Heart left ventricle (tissue), 16 donors: ENCODE measurements at regions not wholly inside any gene's neighbourhood (a gene's known extent, or its start where the extent isn't known, plus 50 kb on each side); places are given as distances from the start of the nearest gene placed in this dataset.

Source experiments
- ATAC-seq, 4 donors: fragments of 200-7000 bp; cut with Tn5 transposase; one replicate each; pipeline ENCODE4 v1.9.1; 2020 to 2022; ENCODE audit warnings: moderate library complexity in 4 of 4, mild to moderate bottlenecking in 3 of 4, moderate number of reproducible peaks in 1 of 4
- DNase-seq, 5 donors: peaks; one replicate each; pipeline ENCODE4 v3.0.0-alpha.2; 2020
- H3K27ac ChIP-seq, 12 donors: fragments of 200-600 bp; sonication (generic) in 4 of 12; one replicate each; pipeline versions ENCODE4 v1.5.0 to v1.8.0; 2016 to 2022; ENCODE audit warnings: mild to moderate bottlenecking in 2 of 12
- H3K27me3 ChIP-seq, 9 donors: fragments of 200-600 bp; sonication (generic) in 2 of 9; one replicate each; pipeline versions ENCODE4 v1.5.1 to v1.8.0; 2016 to 2022; ENCODE audit warnings: mild to moderate bottlenecking in 3 of 9
- H3K36me3 ChIP-seq, 9 donors: fragments of 200-600 bp; sonication (generic) in 2 of 9; one replicate each; pipeline versions ENCODE4 v1.5.0 to v1.8.0; 2018 to 2022; ENCODE audit warnings: mild to moderate bottlenecking in 2 of 9
- H3K4me1 ChIP-seq, 12 donors: fragments of 200-600 bp; sonication (generic) in 4 of 12; one replicate each; pipeline versions ENCODE4 v1.5.0 to v1.8.0; 2016 to 2022; ENCODE audit warnings: mild to moderate bottlenecking in 3 of 12
- H3K4me3 ChIP-seq, 12 donors: fragments of 200-600 bp; sonication (generic) in 4 of 12; one replicate each; pipeline versions ENCODE4 v1.5.0 to v1.8.0; 2017 to 2022; ENCODE audit warnings: mild to moderate bottlenecking in 9 of 12, moderate library complexity in 4 of 12
- H3K9me3 ChIP-seq, 12 donors: fragments of 200-600 bp; sonication (generic) in 4 of 12; one replicate each; pipeline versions ENCODE4 v1.5.0 to v1.8.0; 2016 to 2022; ENCODE audit warnings: mild to moderate bottlenecking in 1 of 12
- POLR2A ChIP-seq, 2 donors: fragments of 450-650 bp; IDR thresholded peaks; one replicate each; pipeline ENCODE4 v1.6.1; 2017; ENCODE audit warnings: antibody characterized with exemption in 2 of 2, mild to moderate bottlenecking in 2 of 2, moderate library complexity in 2 of 2
- WGBS, 4 donors: extraction: QIAGEN DNeasy Blood & Tissue Kit in 2 of 4; methylation state at CpG; one replicate each; pipeline versions ENCODE4 v1.1.5 to v1.1.7; 2013 to 2018; 5-methylcytosine and 5-hydroxymethylcytosine counted together
- intact Hi-C, 10 donors: fragments of 100-400 bp; cut with DNase I; formaldehyde crosslinking; loops; one replicate each; pipeline versions ENCODE4 v1.11.1 to v1.14.2; 2022
- TF ChIP-seq, protein P1 (sequence below), 12 donors: fragments of 200-600 bp; sonication (generic) in 4 of 12; IDR thresholded peaks; one replicate each; pipeline versions ENCODE4 v1.5.0 to v1.8.0; 2018 to 2022; ENCODE audit warnings: antibody characterized with exemption in 12 of 12, mild to moderate bottlenecking in 5 of 12
- donor health status: ischemic (EF 13 %, LVEDD 7.1; RV severe dilation, severe dysfunction).
- donor health status: healthy with polysubstance abuse.
- donor health status: DM: no; HTN: yes; CAD: no.
- donor health status: DM: no; HTN: no; CAD: no.
- donor health status: ischemic (EF 25% LVEDD 6.9; RV normal size, moderate dysfunction).
- donor health status: ischemic (EF 25% LVEDD 5.7; RV mildly dilated, moderate dysfunction).
- donor health status: healthy.
- donor health status: DM: yes; HTN: yes; CAD: no.
- donor health status: ischemic (EF 35%, LVEDD 5.7; RV mildly dilated, moderate dysfunction).
- donor health status: nonischemic (EF 11% LVEDD 7.7; RV severe dilation, severe dysfunction).
- donor health status: DM: yes; HTN: yes; CAD: no.
- donor health status: PGD.
- donor health status: ischemic (EF 29% LVEDD 5.4; RV normal size, mild dysfunction).
- donor health status: nonischemic (EF 23%, LVEDD 6.1; RV moderate dilation, normal function).

DNA sequence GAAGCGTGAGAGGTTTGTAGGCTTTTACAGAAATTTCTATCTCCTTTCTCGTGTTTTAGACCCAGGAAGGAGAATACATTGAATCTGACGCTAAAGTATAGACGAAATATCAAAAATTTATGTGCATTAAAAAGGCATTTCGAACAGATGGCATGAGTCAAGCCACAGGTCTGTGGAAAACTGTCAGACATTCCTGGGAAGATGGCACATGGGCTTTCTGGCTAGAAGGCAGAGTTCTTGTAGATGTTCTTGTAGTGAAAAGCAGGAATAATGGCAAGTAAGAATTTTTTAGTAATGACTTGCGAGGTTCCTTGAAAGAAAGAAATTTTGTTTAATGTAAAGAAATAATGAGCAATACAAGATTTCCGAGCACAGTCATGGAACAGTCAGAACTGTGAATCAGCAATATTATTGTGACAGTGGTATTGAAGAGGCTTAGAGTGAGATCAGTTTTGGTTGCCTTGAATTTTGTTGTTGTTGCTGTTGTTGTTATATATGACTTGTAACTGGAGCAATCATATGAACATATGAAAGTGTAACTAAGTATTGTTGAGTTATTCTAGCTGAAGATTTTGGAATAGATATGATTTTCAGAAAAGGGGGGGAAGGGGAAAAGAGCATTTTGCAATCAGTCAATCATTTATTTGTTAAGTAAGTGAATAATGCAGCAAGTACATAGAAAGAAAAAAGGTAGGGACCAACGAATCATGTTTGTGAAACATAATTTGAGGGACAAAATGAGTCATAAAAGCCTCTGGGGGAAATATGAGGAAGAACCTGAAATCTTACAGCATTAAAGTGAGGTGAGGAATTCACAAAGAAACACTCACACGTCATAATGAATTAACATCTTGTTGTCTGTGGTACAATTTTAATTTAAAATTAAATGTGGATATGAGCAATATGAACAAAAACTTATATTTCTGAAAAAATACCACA, 339.0 kb upstream of the CTNND2 start:
- ATAC-seq (no peak), DNase-seq (no peak)
- no peak overlapping the region for H3K4me3 ChIP-seq
- no peaks in the 10 kb centered on the region for H3K36me3 ChIP-seq
- H3K27ac ChIP-seq, result no peak overlapping the region
- no peaks in the 10 kb centered on the region for H3K4me1 ChIP-seq
- WGBS, 4 donors, result 67 to 75% (median 72%) methylated on average over 9 of the region's 9 CpGs
- H3K9me3 ChIP-seq, result peaks cover 0 to 5% (median 0%) of the 10 kb centered on the region in 12 donors
- TF ChIP-seq POLR2A (IDR thresholded peaks at IDR 0.05), result no peak
- TF ChIP-seq, protein P1, sequence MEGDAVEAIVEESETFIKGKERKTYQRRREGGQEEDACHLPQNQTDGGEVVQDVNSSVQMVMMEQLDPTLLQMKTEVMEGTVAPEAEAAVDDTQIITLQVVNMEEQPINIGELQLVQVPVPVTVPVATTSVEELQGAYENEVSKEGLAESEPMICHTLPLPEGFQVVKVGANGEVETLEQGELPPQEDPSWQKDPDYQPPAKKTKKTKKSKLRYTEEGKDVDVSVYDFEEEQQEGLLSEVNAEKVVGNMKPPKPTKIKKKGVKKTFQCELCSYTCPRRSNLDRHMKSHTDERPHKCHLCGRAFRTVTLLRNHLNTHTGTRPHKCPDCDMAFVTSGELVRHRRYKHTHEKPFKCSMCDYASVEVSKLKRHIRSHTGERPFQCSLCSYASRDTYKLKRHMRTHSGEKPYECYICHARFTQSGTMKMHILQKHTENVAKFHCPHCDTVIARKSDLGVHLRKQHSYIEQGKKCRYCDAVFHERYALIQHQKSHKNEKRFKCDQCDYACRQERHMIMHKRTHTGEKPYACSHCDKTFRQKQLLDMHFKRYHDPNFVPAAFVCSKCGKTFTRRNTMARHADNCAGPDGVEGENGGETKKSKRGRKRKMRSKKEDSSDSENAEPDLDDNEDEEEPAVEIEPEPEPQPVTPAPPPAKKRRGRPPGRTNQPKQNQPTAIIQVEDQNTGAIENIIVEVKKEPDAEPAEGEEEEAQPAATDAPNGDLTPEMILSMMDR (IDR thresholded peaks at IDR 0.05), result no peak
- H3K27me3 ChIP-seq, result no peaks in the 10 kb centered on the region
- intact Hi-C loops, result no loop called here

DNA sequence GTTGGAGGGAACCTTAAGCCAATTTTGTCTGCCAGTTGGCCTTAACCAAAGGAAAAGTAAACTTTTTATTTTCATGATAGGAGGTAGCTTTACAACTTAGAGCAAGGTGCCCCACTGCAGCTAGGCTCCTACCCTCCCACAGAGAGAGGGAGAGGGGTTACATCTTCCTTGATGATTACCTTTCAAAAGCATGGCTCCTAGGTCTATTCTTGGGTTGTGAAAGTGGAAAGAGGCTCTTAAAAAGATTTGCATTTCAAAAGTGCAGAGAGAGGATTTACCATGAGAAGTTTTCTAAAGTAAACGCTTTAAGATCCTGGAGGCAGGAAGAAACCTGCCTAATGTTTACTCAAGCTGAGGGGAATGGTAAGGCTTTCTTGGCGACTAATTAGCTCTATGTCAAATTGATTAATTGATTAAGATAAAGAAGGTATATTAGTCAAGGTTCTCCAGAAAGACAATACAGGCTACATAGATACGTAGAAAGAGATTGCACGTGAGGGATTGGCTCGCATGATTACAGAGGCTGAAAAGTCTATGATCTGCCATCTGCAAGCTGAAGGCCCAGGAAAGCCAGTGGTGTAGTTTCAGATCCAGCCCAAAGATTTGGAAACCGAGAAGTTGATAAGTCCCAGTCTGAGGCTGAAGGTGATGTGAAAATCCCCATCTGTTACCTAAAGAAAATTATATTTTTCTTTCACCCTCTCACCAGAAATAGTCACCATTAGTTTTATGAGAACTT, 333.8 kb upstream of the CTNND2 start:
- H3K36me3 ChIP-seq, result no peaks in the 10 kb centered on the region
- WGBS, 4 donors, result 17 to 32% (median 18%) methylated on average over 6 of the region's 6 CpGs
- intact Hi-C loops, result no loop called here
- no peaks in the 10 kb centered on the region for H3K27me3 ChIP-seq
- H3K27ac ChIP-seq, result no peak overlapping the region
- H3K4me3 ChIP-seq, result no peak overlapping the region
- no peak for ATAC-seq
- no peak for DNase-seq
- H3K9me3 ChIP-seq, result peaks cover 0 to 15% (median 1%) of the 10 kb centered on the region in 12 donors
- TF ChIP-seq, protein P1 (IDR thresholded peaks at IDR 0.05), result no peak
- TF ChIP-seq POLR2A (IDR thresholded peaks at IDR 0.05), result no peak
- no peaks in the 10 kb centered on the region for H3K4me1 ChIP-seq

DNA sequence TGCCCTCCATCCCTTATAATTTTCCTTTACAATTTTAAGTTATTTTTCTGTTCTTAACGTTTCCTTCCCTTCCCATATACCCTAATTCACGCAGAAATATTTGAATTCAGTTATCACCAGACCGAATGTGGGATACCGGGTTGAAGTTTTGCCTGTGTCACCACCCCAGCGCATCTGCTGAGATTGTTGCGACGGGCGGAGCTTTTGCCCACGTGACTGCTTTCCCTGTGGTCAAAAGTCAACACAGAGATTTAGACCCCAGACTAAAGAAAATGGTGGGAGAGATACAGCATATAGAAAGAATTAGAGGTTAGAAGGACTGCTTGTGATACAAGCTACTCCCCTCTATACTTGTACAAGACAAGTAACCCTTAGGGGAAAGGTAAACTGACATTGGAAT, 326.4 kb upstream of the CTNND2 start:
- TF ChIP-seq, protein P1 (IDR thresholded peaks at IDR 0.05), result no peak
- TF ChIP-seq POLR2A (IDR thresholded peaks at IDR 0.05), result no peak
- ATAC-seq (no peak), DNase-seq (no peak)
- intact Hi-C loops, result no loop called here
- H3K36me3 ChIP-seq, result no peaks in the 10 kb centered on the region
- H3K27ac ChIP-seq, result no peak overlapping the region
- H3K4me1 ChIP-seq, result no peaks in the 10 kb centered on the region
- H3K27me3 ChIP-seq, result no peaks in the 10 kb centered on the region
- 78 to 81% (median 79%) methylated on average over 9 of the region's 9 CpGs for WGBS, 4 donors
- H3K4me3 ChIP-seq, result no peak overlapping the region
- H3K9me3 ChIP-seq, result peaks cover 0 to 20% (median 2%) of the 10 kb centered on the region in 12 donors

DNA sequence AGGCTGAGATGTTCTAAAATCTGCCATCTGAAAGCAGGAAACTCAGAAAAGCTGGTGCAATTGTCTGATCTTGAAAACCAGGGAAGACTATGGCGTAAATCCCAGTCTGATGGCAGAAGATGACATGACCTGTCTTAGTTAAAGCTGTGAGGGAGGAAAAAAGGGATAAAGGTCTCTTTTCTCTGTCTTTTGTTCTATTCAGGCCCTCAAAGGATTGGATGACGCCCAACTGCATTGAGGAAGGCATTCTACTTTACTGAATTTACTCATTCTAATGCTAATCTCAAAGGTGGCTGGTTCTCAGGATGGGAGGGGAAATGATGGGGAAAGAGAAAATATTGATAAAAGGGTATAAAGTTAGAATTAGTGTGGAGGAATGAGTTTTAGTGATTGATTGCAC, 312.8 kb upstream of the CTNND2 start:
- intact Hi-C loops, result no loop called here
- H3K27ac ChIP-seq, result no peak overlapping the region
- DNase-seq (no peak), ATAC-seq (no peak)
- peaks cover 0 to 35% (median 12%) of the 10 kb centered on the region in 12 donors for H3K9me3 ChIP-seq
- 50 to 85% (median 71%) methylated on average over 2 of the region's 2 CpGs for WGBS, 4 donors
- TF ChIP-seq, protein P1 (IDR thresholded peaks at IDR 0.05), result no peak
- TF ChIP-seq POLR2A (IDR thresholded peaks at IDR 0.05), result no peak
- no peak overlapping the region for H3K4me3 ChIP-seq
- no peaks in the 10 kb centered on the region for H3K36me3 ChIP-seq
- no peaks in the 10 kb centered on the region for H3K4me1 ChIP-seq
- no peaks in the 10 kb centered on the region for H3K27me3 ChIP-seq
